Neural cell (in vitro differentiated cells): ENCODE measurements at regions not wholly inside any gene's neighbourhood (a gene's known extent, or its start where the extent isn't known, plus 50 kb on each side); places are given as distances from the start of the nearest gene placed in this dataset.
"Not testable (repeated sequence)": the region's sequence is repeated elsewhere in the genome, so short reads cannot be mapped to it uniquely, and the experiment has no call there.

Source experiments
- EP300 ChIP-seq: fragments of 450-650 bp; conservative IDR thresholded peaks from 2 replicates; pipeline ENCODE4 v1.6.1; 2014; ENCODE audit warnings: antibody characterized with exemption, mild to moderate bottlenecking, moderate library complexity; ENCODE audit not compliant: poor library complexity, severe bottlenecking
- EZH2 ChIP-seq: fragments of 200-600, 300-800 bp; shearing (Covaris generic), sonication (generic); IDR thresholded peaks from 2 replicates; pipeline ENCODE4 v1.6.1; 2014; ENCODE audit warnings: antibody characterized with exemption, low read length, borderline replicate concordance, mild to moderate bottlenecking; ENCODE audit not compliant: insufficient read depth, poor library complexity, severe bottlenecking
- MXI1 ChIP-seq: fragments of 450-650 bp; conservative IDR thresholded peaks from 2 replicates; pipeline ENCODE4 v1.6.1; 2014; ENCODE audit warnings: antibody characterized with exemption, mild to moderate bottlenecking; ENCODE audit not compliant: poor library complexity, severe bottlenecking
- POLR2AphosphoS5 ChIP-seq: IDR thresholded peaks from 2 replicates; pipeline ENCODE4 v1.6.1; 2012
- RAD21 ChIP-seq: fragments of 450-650 bp; conservative IDR thresholded peaks from 2 replicates; pipeline ENCODE4 v1.6.1; 2014; ENCODE audit warnings: antibody characterized with exemption, mild to moderate bottlenecking, moderate library complexity
- SMC3 ChIP-seq: fragments of 450-650 bp; conservative IDR thresholded peaks from 2 replicates; pipeline ENCODE4 v1.6.1; 2014; ENCODE audit warnings: antibody characterized with exemption, mild to moderate bottlenecking, moderate library complexity; ENCODE audit not compliant: poor library complexity
- TAF1 ChIP-seq: IDR thresholded peaks from 2 replicates; pipeline ENCODE4 v1.6.1; 2012; ENCODE audit warnings: low read depth
- TF ChIP-seq, protein P1 (sequence below): fragments of 450-650 bp; IDR thresholded peaks from 2 replicates; pipeline ENCODE4 v1.5.1; 2014; ENCODE audit warnings: antibody characterized with exemption, mild to moderate bottlenecking, moderate library complexity; ENCODE audit not compliant: poor library complexity, severe bottlenecking
- TF ChIP-seq, protein P2 (sequence below): IDR thresholded peaks from 2 replicates; pipeline ENCODE4 v1.6.1; 2012; ENCODE audit warnings: borderline replicate concordance

DNA sequence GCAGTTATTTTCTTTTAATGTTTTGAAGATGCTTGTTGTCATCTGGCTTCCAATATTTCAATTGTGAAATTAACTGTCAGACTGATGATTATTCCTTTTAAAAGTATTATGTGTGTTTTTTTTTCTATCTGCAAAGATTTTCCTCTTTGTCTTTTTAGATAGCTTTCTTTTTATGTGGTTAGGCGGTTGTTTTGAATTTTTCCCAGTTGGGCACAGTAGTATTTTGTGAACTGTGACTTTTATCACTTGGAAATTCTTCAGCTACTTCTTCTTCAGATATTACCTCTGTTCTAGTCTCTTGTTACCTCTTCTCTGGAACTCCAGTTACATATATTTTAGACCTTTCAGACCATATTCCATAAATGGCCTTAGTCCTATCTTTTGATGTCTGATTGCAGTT is 87.5 kb downstream of the GYPE start:
- TF ChIP-seq, protein P1, sequence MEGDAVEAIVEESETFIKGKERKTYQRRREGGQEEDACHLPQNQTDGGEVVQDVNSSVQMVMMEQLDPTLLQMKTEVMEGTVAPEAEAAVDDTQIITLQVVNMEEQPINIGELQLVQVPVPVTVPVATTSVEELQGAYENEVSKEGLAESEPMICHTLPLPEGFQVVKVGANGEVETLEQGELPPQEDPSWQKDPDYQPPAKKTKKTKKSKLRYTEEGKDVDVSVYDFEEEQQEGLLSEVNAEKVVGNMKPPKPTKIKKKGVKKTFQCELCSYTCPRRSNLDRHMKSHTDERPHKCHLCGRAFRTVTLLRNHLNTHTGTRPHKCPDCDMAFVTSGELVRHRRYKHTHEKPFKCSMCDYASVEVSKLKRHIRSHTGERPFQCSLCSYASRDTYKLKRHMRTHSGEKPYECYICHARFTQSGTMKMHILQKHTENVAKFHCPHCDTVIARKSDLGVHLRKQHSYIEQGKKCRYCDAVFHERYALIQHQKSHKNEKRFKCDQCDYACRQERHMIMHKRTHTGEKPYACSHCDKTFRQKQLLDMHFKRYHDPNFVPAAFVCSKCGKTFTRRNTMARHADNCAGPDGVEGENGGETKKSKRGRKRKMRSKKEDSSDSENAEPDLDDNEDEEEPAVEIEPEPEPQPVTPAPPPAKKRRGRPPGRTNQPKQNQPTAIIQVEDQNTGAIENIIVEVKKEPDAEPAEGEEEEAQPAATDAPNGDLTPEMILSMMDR: not testable (repeated sequence)
- not testable (repeated sequence) for TF ChIP-seq SMC3, EP300, POLR2AphosphoS5, MXI1, EZH2, TAF1, RAD21
- TF ChIP-seq, protein P2, sequence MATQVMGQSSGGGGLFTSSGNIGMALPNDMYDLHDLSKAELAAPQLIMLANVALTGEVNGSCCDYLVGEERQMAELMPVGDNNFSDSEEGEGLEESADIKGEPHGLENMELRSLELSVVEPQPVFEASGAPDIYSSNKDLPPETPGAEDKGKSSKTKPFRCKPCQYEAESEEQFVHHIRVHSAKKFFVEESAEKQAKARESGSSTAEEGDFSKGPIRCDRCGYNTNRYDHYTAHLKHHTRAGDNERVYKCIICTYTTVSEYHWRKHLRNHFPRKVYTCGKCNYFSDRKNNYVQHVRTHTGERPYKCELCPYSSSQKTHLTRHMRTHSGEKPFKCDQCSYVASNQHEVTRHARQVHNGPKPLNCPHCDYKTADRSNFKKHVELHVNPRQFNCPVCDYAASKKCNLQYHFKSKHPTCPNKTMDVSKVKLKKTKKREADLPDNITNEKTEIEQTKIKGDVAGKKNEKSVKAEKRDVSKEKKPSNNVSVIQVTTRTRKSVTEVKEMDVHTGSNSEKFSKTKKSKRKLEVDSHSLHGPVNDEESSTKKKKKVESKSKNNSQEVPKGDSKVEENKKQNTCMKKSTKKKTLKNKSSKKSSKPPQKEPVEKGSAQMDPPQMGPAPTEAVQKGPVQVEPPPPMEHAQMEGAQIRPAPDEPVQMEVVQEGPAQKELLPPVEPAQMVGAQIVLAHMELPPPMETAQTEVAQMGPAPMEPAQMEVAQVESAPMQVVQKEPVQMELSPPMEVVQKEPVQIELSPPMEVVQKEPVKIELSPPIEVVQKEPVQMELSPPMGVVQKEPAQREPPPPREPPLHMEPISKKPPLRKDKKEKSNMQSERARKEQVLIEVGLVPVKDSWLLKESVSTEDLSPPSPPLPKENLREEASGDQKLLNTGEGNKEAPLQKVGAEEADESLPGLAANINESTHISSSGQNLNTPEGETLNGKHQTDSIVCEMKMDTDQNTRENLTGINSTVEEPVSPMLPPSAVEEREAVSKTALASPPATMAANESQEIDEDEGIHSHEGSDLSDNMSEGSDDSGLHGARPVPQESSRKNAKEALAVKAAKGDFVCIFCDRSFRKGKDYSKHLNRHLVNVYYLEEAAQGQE: not testable (repeated sequence)
